Suprapubic skin (tissue), 4 donors: ENCODE measurements at regions not wholly inside any gene's neighbourhood (a gene's known extent, or its start where the extent isn't known, plus 50 kb on each side); places are given as distances from the start of the nearest gene placed in this dataset.

Experiments used
- POLR2A ChIP-seq, 2 donors: fragments of 450-650 bp; IDR thresholded peaks; one replicate each; pipeline ENCODE4 v1.6.1; 2017; ENCODE audit warnings: antibody characterized with exemption in 2 of 2, mild to moderate bottlenecking in 2 of 2, moderate library complexity in 2 of 2
- POLR2AphosphoS5 ChIP-seq, 3 donors: sonication (generic); formaldehyde crosslinking; IDR thresholded peaks; one replicate each; pipeline ENCODE4 v1.6.1; 2017; ENCODE audit warnings: antibody characterized with exemption in 3 of 3
- TF ChIP-seq, protein P1 (sequence below), 2 donors: fragments of 200-600 bp in 1 of 2; fragments of 450-650 bp in 1 of 2; sonication (generic) in 1 of 2; IDR thresholded peaks; one replicate each; pipeline ENCODE4 v1.5.1; 2016 to 2019; ENCODE audit warnings: antibody characterized with exemption in 2 of 2, mild to moderate bottlenecking in 1 of 2, moderate library complexity in 1 of 2

GRCh38 chr11:36824349-36824748, 226.3 kb upstream of the RAG2 start:
- TF ChIP-seq, protein P1, sequence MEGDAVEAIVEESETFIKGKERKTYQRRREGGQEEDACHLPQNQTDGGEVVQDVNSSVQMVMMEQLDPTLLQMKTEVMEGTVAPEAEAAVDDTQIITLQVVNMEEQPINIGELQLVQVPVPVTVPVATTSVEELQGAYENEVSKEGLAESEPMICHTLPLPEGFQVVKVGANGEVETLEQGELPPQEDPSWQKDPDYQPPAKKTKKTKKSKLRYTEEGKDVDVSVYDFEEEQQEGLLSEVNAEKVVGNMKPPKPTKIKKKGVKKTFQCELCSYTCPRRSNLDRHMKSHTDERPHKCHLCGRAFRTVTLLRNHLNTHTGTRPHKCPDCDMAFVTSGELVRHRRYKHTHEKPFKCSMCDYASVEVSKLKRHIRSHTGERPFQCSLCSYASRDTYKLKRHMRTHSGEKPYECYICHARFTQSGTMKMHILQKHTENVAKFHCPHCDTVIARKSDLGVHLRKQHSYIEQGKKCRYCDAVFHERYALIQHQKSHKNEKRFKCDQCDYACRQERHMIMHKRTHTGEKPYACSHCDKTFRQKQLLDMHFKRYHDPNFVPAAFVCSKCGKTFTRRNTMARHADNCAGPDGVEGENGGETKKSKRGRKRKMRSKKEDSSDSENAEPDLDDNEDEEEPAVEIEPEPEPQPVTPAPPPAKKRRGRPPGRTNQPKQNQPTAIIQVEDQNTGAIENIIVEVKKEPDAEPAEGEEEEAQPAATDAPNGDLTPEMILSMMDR (IDR thresholded peaks at IDR 0.05) = no peak
- TF ChIP-seq POLR2AphosphoS5 (IDR thresholded peaks at IDR 0.05) = no peak
- no peak for TF ChIP-seq POLR2A (IDR thresholded peaks at IDR 0.05)
